HG02970 (cell line): ENCODE measurements at regions not wholly inside any gene's neighbourhood (a gene's known extent, or its start where the extent isn't known, plus 50 kb on each side); places are given as distances from the start of the nearest gene placed in this dataset.
"Not testable (repeated sequence)": the region's sequence is repeated elsewhere in the genome, so short reads cannot be mapped to it uniquely, and the experiment has no call there.

Source experiments
- ATAC-seq: cut with Tn5 transposase; IDR thresholded peaks from one replicate; pipeline ENCODE4 v1.9.1; 2021; ENCODE audit warnings: mild to moderate bottlenecking, moderate library complexity, moderate number of reproducible peaks; ENCODE audit not compliant: unreplicated experiment, low FRiP score

GRCh38 chr17:36842231-36842819 lies 95.0 kb upstream of the LHX1 start:
- ATAC-seq: no peak

GRCh38 chr17:36842963-36843558 lies 94.2 kb upstream of the LHX1 start:
- no peak for ATAC-seq

DNA sequence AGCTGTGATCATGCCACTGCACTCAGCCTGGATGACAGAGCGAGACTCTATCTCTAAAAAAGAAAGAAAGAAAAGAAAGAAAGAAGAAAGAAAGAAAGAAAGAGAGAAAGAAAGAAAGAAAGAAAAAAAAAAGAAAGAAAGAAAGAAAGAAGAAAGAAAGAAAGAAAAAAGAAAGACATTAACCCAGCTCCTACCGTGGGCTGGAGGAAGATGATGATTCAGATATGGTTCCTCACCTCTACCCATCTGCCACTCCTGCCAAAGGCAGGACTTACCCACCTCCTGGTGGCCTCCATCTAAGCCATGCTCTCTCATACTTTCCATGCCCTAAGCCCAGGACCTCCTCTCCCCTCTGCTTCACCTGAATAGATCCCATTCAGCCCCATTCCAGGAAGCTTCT lies 93.3 kb upstream of the LHX1 start:
- ATAC-seq: no peak

GRCh38 chr17:36844601-36845000 lies 92.7 kb upstream of the LHX1 start:
- ATAC-seq: no peak

DNA sequence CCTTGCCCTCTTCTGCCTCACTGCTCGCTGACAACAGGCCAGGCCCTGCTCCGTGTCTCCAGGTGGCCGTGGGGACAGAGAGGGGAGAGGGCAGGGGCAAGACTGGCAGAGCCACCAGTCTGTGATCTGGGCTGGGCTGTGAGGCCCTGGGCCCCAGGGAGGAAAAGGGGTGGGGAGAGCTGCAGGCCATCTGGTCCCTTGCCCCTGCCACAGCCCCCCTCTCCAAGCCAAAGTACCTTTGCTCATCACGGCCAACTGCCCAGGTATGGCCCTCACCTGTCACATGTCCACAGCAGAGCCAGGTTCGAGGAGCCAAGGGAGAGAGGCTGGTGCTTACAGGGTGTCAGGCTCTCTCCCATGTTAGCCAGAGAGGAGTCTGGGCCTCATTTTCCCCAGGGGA lies 91.4 kb upstream of the LHX1 start:
- ATAC-seq: no peak

GRCh38 chr17:36846410-36847292 lies 90.6 kb upstream of the LHX1 start:
- no peak for ATAC-seq

- ATAC-seq: no peak
Observed at GRCh38 chr17:36848008-36848902, 89.0 kb upstream of the LHX1 start.

- ATAC-seq: not testable (repeated sequence)
Observed at GRCh38 chr17:36849020-36849419, 88.3 kb upstream of the LHX1 start.

DNA sequence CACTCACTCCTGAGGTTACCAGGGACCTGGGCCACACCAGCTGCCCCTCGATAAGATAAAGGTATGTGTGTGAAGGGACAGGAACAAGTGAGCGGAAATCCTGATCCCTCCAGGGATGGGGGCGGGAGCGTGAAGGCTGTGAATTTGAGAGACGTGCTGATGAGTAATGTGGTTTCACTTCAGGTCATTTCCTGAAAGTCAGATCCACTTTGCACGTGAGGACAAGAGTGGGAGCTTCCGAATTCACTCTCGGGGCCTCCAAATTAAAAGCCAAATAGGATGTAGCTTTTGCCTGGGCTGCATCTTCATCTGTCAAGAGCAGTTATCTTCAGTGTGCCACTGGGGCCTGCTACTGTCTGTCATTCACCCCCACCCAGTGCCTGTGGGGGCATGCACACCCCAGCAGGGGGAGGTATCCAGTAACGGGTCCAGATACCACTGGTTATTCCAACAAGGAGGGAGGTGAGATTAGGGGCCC lies 87.4 kb upstream of the LHX1 start:
- no peak for ATAC-seq

- no peak for ATAC-seq
Observed at GRCh38 chr17:36850790-36851189, 86.5 kb upstream of the LHX1 start.

GRCh38 chr17:36851250-36851649 lies 86.0 kb upstream of the LHX1 start:
- no peak for ATAC-seq

DNA sequence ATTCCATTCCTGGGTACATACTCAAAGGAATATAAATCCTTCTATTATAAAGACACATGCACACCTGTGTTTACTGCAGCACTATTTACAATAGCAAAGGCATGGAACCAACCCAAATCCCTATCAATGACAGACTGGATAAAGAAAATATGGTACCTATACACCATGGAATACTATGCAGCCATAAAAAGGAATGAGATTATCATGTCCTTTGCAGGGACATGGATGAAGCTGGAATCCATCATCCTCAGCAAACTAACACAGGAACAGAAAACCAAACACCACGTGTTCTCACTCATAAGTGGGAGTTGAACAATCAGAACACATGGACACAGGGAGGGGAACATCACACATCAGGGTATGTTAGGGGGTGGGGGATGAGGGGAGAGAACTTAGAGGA lies 84.8 kb upstream of the LHX1 start:
- not testable (repeated sequence) for ATAC-seq

DNA sequence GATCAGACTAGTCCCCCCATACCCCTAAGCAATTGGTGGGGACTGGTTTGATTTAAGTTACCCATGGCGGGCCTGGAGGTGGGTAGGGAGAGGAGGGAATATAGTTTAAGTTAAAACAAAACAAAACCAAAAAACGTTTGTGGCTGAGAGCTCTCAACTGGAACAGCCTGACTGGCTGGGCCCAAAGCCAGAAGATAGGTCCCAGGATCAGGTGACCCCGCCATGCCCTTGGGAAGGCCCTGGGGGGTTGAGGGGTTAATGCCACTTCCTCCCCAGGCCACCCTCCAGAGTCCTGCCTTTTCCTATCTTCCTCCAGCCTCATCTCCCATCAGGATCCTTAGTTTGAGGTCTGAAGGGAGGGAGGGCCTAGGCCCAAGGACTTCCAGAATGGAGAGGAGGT lies 82.3 kb upstream of the LHX1 start:
- no peak for ATAC-seq

GRCh38 chr17:36855459-36855858 lies 81.8 kb upstream of the LHX1 start:
- no peak for ATAC-seq

- ATAC-seq: no peak
Observed at GRCh38 chr17:36856222-36856621, 81.1 kb upstream of the LHX1 start.

- no peak for ATAC-seq
Observed at GRCh38 chr17:36856903-36857381, 80.3 kb upstream of the LHX1 start.

DNA sequence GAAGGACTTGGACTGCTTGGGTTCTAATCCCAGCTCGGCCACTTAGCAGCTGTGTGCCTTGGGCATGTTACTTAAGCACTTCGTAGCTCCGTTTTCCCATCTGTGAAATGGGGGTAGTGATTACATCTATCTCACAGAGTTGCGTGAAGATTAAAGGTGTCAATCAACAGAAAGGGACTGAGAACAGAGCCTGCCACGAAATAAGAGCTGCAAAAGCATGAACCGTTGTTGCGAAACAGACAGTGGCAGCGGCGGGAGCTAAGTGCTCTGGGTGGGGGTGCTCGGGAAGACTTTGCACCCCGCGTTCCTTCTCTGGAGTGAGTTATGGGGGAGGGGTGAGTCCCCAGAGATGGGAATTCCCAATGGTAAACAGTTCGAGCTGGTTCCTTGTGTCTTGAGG lies 79.6 kb upstream of the LHX1 start:
- no peak for ATAC-seq

- no peak for ATAC-seq
Observed at GRCh38 chr17:36858119-36859002, 78.9 kb upstream of the LHX1 start.

GRCh38 chr17:36859003-36859300 lies 78.3 kb upstream of the LHX1 start:
- no peak for ATAC-seq

GRCh38 chr17:36859706-36860105 lies 77.6 kb upstream of the LHX1 start:
- ATAC-seq: no peak
